ENCODE measurements at regions not wholly inside any gene's neighbourhood (a gene's known extent, or its start where the extent isn't known, plus 50 kb on each side); places are given as distances from the start of the nearest gene placed in this dataset.
"Not testable (repeated sequence)": the region's sequence is repeated elsewhere in the genome, so short reads cannot be mapped to it uniquely, and the experiment has no call there.

DNA sequence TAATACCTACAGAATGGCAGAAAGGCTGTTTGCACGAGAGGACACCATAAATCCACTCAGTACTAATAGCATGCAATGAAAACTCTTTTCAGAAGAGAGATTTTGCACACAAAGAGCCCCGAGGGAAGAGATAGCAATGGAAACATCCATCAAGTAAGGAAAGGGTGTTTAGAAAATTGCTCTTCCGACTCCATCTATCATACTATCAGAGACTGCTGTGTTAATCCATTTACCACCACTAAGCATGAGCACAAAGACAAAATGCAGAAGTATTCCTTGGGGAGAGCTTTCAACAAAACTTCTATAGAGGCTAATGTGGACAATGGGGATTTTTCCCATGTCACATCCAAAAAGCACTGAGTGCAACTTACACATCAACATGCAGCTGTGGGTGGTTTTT is 72.1 kb upstream of the PLAAT1 start:
- TF ChIP-seq, protein P1, sequence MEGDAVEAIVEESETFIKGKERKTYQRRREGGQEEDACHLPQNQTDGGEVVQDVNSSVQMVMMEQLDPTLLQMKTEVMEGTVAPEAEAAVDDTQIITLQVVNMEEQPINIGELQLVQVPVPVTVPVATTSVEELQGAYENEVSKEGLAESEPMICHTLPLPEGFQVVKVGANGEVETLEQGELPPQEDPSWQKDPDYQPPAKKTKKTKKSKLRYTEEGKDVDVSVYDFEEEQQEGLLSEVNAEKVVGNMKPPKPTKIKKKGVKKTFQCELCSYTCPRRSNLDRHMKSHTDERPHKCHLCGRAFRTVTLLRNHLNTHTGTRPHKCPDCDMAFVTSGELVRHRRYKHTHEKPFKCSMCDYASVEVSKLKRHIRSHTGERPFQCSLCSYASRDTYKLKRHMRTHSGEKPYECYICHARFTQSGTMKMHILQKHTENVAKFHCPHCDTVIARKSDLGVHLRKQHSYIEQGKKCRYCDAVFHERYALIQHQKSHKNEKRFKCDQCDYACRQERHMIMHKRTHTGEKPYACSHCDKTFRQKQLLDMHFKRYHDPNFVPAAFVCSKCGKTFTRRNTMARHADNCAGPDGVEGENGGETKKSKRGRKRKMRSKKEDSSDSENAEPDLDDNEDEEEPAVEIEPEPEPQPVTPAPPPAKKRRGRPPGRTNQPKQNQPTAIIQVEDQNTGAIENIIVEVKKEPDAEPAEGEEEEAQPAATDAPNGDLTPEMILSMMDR (IDR thresholded peaks at IDR 0.05; ENCODE audit: low read depth, low read length, missing control alignments) = no peak
- no peak overlapping the region for H3K4me3 ChIP-seq (ENCODE audit: low read depth, low read length)
- no peak for DNase-seq (ENCODE audit: low read depth)
- in situ Hi-C loops (cut with HindIII; ENCODE audit: low sequenced_read_pairs) = no loop called here

DNA sequence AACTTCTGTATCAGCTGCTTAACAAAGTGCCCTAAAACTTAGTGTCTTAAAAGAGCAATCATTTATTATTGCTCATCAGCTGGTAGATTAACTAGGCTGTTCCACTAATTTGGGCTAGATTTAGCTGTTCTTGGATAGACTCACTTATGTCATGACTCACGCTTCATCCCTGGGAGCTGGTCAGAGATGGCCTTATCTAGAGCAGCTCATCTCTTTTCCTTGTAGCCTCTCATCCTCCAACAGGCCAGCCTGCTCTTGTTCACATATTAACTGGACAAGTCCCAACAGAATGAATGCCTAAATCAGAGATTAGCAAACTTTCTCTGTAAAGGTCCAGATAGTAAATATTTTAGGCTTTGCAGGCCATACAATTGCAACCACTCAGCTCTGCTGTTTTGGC is 66.9 kb upstream of the PLAAT1 start:
- no peak for DNase-seq (ENCODE audit: low read depth)
- no peak overlapping the region for H3K4me3 ChIP-seq (ENCODE audit: low read depth, low read length)
- TF ChIP-seq, protein P1 (IDR thresholded peaks at IDR 0.05; ENCODE audit: low read depth, low read length, missing control alignments) = no peak
- in situ Hi-C loops (cut with HindIII; ENCODE audit: low sequenced_read_pairs) = no loop called here

GRCh38 chr3:193179332-193180012 is 61.5 kb upstream of the PLAAT1 start:
- H3K4me3 ChIP-seq (ENCODE audit: low read depth, low read length); in situ Hi-C loops (cut with HindIII; ENCODE audit: low sequenced_read_pairs); DNase-seq (ENCODE audit: low read depth): not testable (repeated sequence)

DNA sequence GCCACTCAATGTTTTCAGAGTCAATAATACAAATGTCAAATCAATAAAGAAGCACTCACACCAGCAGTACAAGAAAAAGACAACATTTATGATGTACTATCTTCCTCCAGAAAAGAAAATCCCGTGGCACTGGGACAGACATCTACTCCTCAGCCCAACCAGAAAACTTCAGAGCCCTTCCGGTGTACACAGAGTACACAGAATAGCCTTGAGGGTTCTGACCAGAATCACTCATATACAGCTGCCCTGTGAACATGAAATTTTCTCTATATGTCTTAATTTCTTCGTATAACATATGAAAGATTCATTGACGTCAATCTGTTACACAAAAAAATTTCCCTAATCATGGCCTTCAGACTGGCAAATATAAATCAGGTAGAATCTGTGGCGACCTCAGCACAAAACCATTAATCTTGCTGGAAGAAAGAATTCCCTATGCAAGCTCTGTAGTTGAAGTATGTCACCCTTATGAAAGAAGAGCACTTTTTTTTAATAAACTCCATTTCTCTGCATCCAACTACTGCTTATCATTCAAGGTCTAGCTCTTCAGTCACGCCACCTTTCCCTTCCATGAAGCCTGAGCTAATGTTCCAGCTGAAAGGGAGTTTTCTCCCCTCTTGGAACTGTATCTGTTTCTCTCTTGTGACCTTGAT is 53.8 kb upstream of the PLAAT1 start:
- in situ Hi-C loops (cut with HindIII; ENCODE audit: low sequenced_read_pairs) = no loop called here
- TF ChIP-seq, protein P1 (IDR thresholded peaks at IDR 0.05; ENCODE audit: low read depth, low read length, missing control alignments) = no peak
- DNase-seq (ENCODE audit: low read depth) = no peak
- H3K4me3 ChIP-seq (ENCODE audit: low read depth, low read length) = no peak overlapping the region

GRCh38 chr3:193190146-193190786 is 50.8 kb upstream of the PLAAT1 start:
- DNase-seq (ENCODE audit: low read depth) = no peak
- TF ChIP-seq, protein P1 (IDR thresholded peaks at IDR 0.05; ENCODE audit: low read depth, low read length, missing control alignments) = peak; percentile 46
- in situ Hi-C loops (cut with HindIII; ENCODE audit: low sequenced_read_pairs) = loop anchor here (5.0 kb wide), 1 partner anchor 82 kb away; no protein-coding TSS in a partner anchor
- no peak overlapping the region for H3K4me3 ChIP-seq (ENCODE audit: low read depth, low read length)

Measured in astrocyte of the cerebellum (primary cell).